Body of pancreas (tissue), 4 donors: ENCODE measurements at regions not wholly inside any gene's neighbourhood (a gene's known extent, or its start where the extent isn't known, plus 50 kb on each side); places are given as distances from the start of the nearest gene placed in this dataset.

Source experiments
- ATAC-seq: fragments of 150-250 bp; one replicate; pipeline ENCODE4 v1.9.1; 2016
- DNase-seq, 4 donors: peaks; one replicate each; pipeline ENCODE4 v3.0.0-alpha.2; 2019
- H3K27ac ChIP-seq, 4 donors: fragments of 200-600 bp; sonication (generic); 1 replicate in 3 of 4; 2 replicates in 1 of 4; pipeline versions ENCODE4 v1.5.1 to v1.6.1; 2016 to 2019; ENCODE audit warnings: mild to moderate bottlenecking in 1 of 4, mixed read lengths in 1 of 4, moderate library complexity in 1 of 4
- H3K27me3 ChIP-seq, 2 donors: fragments of 200-600 bp; sonication (generic); one replicate each; pipeline ENCODE4 v1.6.0; 2016; ENCODE audit warnings: mild to moderate bottlenecking in 1 of 2
- H3K36me3 ChIP-seq, 2 donors: fragments of 200-600 bp; sonication (generic); replicated peaks in 1 of 2; 2 replicates each; pipeline ENCODE4 v1.5.1; 2016; ENCODE audit warnings: low read depth in 2 of 2; ENCODE audit not compliant: insufficient read depth in 1 of 2
- H3K4me1 ChIP-seq: fragments of 200-600 bp; sonication (generic); one replicate; pipeline ENCODE4 v1.6.0; 2016
- H3K4me3 ChIP-seq, 2 donors: fragments of 200-600 bp; sonication (generic); 1 replicate in 1 of 2; 2 replicates in 1 of 2; pipeline ENCODE4 v1.5.1; 2016 to 2019
- H3K9me3 ChIP-seq, 3 donors: fragments of 200-600 bp; sonication (generic); 1 replicate in 2 of 3; 2 replicates in 1 of 3; pipeline ENCODE4 v1.5.1; 2016
- CTCF ChIP-seq, 7 experiments: fragments of 450-650 bp in 4 of 7; fragments of 200-600 bp in 3 of 7; sonication (generic) in 3 of 7; IDR thresholded peaks; one replicate each; pipeline ENCODE4 v1.5.1; 2016 to 2019; ENCODE audit warnings: antibody characterized with exemption in 7 of 7
- POLR2A ChIP-seq, 3 donors: fragments of 450-650 bp; IDR thresholded peaks; one replicate each; pipeline ENCODE4 v1.6.1; 2016; ENCODE audit warnings: antibody characterized with exemption in 3 of 3, mild to moderate bottlenecking in 2 of 3
- WGBS, 2 donors: methylation state at CpG; one replicate each; pipeline ENCODE4 v1.1.5; 2017; 5-methylcytosine and 5-hydroxymethylcytosine counted together
- intact Hi-C: fragments of 100-400 bp; cut with DNase I; formaldehyde crosslinking; loops from one replicate; pipeline ENCODE4 v1.15.1; 2023

- ATAC-seq (no peak), DNase-seq (no peak)
- H3K36me3 ChIP-seq = no peaks in the 10 kb centered on the region
- 59 to 61% methylated on average over 3 of the region's 3 CpGs for WGBS, 2 donors
- no peaks in the 10 kb centered on the region for H3K4me1 ChIP-seq
- TF ChIP-seq POLR2A (IDR thresholded peaks at IDR 0.05) = no peak
- TF ChIP-seq CTCF (IDR thresholded peaks at IDR 0.05) = no peak
- no peak overlapping the region for H3K4me3 ChIP-seq
- H3K27ac ChIP-seq = no peak overlapping the region
- no peaks in the 10 kb centered on the region for H3K9me3 ChIP-seq
- no peaks in the 10 kb centered on the region for H3K27me3 ChIP-seq
- intact Hi-C loops = no loop called here
Observed at GRCh38 chr2:198917926-198918720, 539.6 kb downstream of the SATB2 start.

GRCh38 chr2:198917275-198917674 is 540.5 kb downstream of the SATB2 start:
- no peak overlapping the region for H3K27ac ChIP-seq
- H3K9me3 ChIP-seq = no peaks in the 10 kb centered on the region
- no peak for ATAC-seq
- no peak overlapping the region for H3K4me3 ChIP-seq
- H3K4me1 ChIP-seq = no peaks in the 10 kb centered on the region
- no peaks in the 10 kb centered on the region for H3K27me3 ChIP-seq
- TF ChIP-seq CTCF (IDR thresholded peaks at IDR 0.05) (no peak), POLR2A (IDR thresholded peaks at IDR 0.05) (no peak)
- H3K36me3 ChIP-seq = no peaks in the 10 kb centered on the region
- 50 to 51% methylated on average over 2 of the region's 2 CpGs for WGBS, 2 donors
- no peak for DNase-seq
- intact Hi-C loops = no loop called here

- WGBS, 2 donors = 17 to 18% methylated on average over 6 of the region's 6 CpGs
- TF ChIP-seq POLR2A (IDR thresholded peaks at IDR 0.05) (no peak), CTCF (IDR thresholded peaks at IDR 0.05) (no peak)
Observed at GRCh38 chr2:198916548-198917080, 541.1 kb downstream of the SATB2 start.

GRCh38 chr2:198913394-198914152 is 544.2 kb downstream of the SATB2 start:
- H3K9me3 ChIP-seq = no peaks in the 10 kb centered on the region
- intact Hi-C loops = no loop called here
- no peaks in the 10 kb centered on the region for H3K36me3 ChIP-seq
- DNase-seq (no peak), ATAC-seq (no peak)
- H3K27ac ChIP-seq = no peak overlapping the region
- H3K4me3 ChIP-seq = no peak overlapping the region
- no peaks in the 10 kb centered on the region for H3K4me1 ChIP-seq
- TF ChIP-seq CTCF (IDR thresholded peaks at IDR 0.05) = no peak
- TF ChIP-seq POLR2A (IDR thresholded peaks at IDR 0.05) = no peak
- no peaks in the 10 kb centered on the region for H3K27me3 ChIP-seq

More at GRCh38 chr2:198916548-198917080, 541.1 kb downstream of the SATB2 start:
- DNase-seq (no peak), ATAC-seq (no peak)
- intact Hi-C loops = no loop called here
- Histone ChIP-seq H3K4me3 (no peak overlapping the region), H3K36me3 (no peaks in the 10 kb centered on the region), H3K27me3 (no peaks in the 10 kb centered on the region), H3K9me3 (no peaks in the 10 kb centered on the region), H3K4me1 (no peaks in the 10 kb centered on the region), H3K27ac (no peak overlapping the region)
